Right renal cortex interstitium (tissue), 3 donors: ENCODE measurements at regions not wholly inside any gene's neighbourhood (a gene's known extent, or its start where the extent isn't known, plus 50 kb on each side); places are given as distances from the start of the nearest gene placed in this dataset.
"Not testable (repeated sequence)": the region's sequence is repeated elsewhere in the genome, so short reads cannot be mapped to it uniquely, and the experiment has no call there.

Source experiments
- DNase-seq, 3 donors: peaks; one replicate each; pipeline ENCODE4 v3.0.0-alpha.2; 2013; ENCODE audit warnings: low read depth in 3 of 3, low spot score in 2 of 3

DNA sequence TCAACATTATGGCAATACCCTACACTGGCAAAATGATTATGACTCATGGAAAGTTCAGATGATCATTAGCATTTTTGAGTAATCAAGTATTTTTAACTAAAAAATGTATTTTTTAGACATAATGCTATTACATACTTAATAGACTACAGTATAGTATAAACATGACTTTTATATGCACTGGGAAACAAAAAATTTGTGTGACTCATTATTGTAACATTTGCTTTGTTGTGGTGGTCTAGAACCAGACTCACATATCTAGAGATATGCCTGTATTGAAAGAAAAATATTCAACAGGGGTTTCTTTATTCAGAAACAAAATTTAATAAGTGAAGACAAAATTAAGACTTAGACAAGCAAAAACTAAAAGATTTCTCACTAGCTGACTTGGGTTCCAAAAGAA is 385.3 kb upstream of the RIOK2 start:
- DNase-seq, result no peak

DNA sequence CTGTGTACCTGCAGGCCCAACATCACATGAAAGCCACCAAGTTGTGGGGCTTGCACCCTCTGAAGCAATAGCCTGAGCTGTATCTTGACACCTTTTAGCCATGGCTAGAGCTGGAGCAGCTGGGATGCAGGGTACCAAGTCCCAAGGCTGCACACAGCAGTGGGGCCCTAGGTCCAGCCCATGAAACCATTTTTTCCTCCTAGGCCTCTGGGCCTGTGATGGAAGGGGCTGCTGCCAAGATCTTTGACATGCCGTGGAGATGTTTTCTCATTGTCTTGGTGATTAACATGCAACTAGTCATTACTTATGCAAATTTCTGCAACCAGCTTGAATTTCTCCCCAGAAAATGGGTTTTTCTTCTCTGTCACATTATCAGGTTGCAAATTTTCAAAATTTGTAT is 387.2 kb upstream of the RIOK2 start:
- DNase-seq, result no peak

DNA sequence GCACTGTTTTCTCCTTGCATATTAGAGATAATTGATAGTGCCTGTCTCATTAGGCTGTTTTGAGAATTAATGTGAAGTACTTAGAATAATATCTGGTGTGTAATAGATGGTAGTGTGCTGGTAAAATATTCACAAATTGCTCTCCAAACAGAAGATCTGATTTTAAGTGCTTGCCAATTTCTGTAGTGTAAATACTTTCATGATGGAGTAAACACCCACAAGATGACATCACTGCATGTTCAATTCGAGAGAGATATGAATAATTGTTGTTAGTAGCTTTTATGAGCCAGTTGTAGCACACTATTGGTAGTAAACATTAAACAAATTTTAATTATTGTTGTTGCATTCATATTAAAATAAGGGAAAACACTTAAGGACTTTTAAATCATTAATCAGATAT is 392.3 kb upstream of the RIOK2 start:
- DNase-seq, result no peak

DNA sequence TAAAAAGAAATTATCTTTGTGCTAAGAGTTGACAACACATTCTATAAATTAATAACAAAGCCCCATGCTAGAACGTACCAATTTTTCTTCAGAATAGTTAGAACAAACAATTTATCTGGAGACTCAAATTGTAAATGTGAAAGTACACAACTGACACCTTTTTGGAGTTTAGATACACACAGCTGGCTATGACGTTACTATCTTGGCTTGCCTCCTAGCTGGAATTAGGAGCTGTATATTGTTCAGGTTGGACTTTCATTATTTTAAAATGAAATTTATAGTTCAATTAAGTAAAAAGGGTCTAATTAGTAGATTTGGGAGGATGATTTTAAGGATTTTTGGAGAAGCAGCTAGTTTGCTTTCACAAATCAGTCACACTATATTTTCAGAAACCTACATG is 393.9 kb upstream of the RIOK2 start:
- no peak for DNase-seq

DNA sequence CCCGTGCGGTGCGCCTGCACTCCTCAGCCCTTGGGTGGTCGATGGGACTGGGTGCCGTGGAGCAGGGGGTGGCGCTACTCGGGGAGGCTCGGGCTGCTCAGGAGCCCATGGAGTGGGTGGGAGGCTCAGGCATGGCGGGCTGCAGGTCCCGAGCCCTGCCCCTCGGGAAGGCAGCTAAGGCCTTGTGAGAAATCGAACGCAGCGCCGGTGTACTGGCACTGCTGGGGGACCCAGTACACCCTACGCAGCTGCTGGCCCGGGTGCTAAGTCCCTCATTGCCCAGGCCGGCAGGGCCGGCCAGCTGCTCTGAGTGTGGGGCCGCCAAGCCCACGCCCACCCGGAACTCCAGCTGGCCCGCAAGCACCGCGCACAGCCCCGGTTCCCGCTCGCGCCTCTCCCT is 396.9 kb upstream of the RIOK2 start:
- not testable (repeated sequence) for DNase-seq

DNA sequence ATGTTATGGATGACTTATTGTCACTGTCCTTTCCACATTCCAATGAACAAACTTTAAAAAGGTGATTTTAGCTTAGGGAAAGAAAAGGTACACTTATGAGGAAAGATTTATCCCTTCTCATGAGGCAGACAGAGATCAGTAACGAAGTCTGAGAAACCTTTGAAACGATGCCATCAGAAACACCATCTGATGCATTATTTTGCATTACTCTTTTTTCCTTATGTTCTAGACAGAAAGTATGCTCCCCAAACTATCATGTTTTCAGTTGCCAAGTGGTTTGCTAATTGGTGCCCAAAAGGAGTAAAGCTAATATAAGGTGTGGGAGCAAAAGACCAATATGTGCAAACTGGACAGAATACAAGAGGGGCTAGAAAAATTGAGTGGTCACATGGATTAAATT is 397.7 kb upstream of the RIOK2 start:
- DNase-seq, result no peak

DNA sequence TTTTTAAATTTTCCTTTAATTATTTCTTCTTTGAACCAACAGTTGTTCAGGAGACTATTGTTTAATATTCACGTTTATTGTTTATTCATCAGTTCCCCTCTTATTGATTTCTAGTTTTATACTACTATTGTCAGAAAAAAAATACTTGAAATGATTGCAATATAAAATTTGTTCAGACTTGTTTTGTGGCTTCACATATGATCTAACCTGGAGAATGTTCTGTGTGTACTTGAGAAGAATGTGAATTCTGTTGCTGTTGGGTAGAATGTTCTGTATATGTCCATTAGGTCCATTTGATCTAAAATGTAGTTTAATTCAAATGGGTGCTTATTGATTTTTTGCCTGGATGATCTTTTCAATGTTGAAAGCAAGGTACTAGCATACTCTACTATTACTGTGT is 408.7 kb upstream of the RIOK2 start:
- DNase-seq, result no peak

DNA sequence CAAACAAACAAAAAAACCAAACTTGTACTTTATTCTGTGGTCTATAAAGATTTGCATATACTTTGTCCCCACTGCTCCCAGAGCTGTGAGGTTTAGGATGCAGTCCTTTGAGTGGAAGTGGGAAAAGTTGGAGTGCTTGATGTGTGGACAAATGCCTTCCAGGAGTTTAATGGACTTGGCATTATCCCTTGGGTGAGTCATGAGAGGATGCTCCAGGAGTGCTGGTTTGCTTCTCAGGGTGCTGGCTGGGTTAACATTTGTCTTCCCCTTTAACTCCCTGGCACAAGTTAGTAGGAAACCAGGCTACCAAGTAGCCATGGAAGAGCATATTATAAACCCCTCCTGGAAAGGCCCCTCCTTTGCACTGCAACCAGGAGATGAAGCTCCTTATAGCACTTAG is 417.4 kb upstream of the RIOK2 start:
- DNase-seq, result no peak

DNA sequence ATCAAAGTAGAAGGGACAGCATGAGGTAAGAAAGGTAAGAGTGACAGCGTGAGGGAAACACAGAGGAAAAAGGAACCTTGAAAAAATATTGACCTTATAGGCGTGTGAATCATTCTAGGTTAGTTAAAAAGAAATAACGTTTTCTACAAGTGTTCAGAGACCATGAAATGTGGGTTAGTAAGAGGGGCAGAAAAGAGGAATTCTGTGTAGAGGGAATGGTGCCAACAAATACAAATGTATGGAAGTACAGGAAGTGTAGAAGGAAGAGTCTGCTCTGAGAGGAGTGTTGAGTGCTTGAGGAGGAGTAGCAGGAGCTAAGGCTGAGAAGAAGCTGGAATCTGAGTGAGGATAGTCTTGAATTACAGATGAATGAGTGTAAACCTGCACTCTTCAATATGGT is 418.6 kb upstream of the RIOK2 start:
- DNase-seq, result no peak

DNA sequence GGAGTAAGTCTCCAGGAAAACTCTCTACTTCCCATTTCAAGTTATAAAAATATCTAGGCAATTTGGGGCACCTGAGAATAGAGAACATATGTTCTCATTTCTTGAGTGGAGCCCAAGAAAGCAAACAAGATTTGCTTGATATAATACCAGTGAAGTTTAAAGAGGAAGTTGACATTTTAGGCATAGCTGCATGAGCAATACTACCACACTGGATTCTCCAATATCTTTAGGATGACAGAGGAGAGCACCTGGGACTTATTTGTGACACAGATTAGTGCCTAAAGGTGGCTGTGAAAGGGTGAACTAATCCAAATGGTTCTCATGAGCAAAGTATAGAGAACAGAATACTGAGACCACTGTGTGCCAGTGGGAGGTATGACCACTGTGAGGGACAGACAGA is 423.5 kb upstream of the RIOK2 start:
- no peak for DNase-seq

DNA sequence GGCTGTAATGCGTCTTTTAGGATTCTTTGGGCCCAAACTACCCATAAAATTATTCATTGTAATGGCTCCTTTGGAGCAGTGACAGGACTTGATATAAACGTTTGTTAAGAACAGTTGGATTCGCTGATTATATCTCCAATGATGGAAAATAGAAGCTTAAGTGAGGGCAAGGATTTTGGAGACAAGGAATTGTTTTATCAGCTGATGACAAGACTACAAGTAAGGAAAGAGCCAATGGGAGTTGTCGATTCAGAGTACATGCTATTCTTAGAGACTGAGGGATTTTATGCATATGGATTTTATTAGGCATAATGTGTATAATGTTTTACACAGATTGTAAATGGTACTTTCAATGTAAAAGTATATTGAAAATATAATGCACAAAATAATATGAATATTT is 425.5 kb upstream of the RIOK2 start:
- no peak for DNase-seq

DNA sequence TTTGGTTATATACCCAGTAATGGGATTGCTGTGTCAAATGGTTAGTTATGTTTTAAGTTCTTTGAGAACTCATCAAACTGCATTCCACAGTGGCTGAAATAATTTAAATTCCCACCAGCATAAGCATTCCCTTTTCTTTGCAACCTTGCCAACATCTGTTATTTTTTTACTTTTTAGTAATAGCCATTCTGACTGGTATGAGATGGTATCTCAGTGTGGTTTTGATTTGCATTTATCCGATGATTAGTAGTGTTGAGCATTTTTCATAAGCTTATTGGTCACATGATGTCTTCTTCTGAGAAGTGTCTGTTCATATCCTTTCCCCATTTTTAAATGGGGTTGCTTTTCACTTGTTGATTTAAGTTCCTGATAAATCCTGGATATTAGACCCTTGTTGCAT is 435.7 kb upstream of the RIOK2 start:
- no peak for DNase-seq

DNA sequence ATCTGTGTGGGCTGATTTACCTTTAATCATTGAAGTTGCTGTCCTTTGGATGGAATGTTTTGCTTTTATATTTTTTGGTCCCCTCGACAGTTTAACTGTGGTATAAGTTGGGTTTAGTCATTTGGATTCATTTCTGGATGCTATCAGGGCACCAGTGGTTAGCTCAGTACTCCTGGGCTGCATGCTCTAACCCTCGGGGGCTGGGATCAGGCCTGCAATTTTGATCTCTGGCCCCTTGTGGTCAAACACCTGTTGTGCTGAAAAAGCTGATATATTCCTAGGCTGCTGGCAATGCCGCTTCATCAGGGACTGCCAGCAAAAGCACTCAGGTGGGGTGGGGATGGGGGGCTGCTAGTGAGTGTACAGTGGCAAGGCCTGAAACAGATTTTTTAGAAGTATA is 440.4 kb upstream of the RIOK2 start:
- DNase-seq, result no peak

DNA sequence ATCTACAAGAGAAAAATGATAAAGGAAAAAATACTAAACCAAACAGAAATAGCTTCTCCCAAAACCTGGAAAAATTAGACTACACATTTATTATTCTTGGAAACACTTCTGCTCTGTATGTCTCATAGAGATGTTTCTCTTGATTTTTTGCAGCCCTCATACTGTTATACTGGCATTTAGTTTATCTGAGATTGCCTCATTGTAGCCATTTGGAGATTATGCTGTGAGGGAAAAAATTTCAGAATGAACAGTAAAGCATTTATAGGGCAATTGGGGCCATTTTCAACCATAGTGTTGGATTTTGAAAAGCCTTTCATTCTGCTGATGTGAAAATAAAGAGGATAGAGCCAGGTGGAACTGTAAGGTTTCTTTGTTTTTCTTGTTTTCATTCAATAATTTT is 441.8 kb upstream of the RIOK2 start:
- no peak for DNase-seq

DNA sequence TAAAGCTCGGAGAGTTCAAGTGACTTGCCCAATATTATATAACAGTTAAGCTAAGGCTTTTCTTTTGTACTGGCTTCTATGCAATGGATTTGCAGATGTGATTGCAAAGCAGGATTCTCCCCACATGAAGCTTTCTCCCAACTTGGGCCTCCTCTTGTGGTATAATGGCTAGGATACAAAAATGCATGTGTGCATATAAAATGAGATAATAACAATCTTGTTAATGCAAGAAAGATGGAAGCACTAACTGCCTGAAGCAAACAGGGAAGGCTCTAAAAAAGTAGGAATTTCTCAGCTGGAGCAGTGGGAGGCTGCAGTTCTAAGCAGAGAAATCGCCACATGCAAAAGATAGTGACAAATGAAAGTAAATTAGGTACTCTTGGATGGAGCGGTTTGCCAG is 444.2 kb upstream of the RIOK2 start:
- DNase-seq, result no peak

DNA sequence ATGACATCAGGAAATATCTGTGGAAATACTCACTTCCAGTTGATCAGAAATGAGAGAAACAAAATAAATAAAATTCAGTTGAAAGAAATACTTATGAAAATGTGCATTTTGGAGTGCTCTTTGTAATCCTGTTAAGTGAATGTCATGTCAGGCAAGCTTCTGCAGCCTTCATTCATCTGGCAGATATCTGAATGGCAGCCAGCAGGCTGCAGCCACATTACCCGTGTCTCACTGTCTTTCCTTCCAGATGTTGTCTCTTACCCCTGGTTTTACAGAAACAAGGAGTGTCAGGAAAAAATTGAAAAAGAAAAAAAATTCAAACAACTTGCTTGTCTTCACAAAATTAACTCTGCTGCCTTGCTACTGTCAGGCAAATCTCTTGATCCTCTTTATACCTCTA is 445.0 kb upstream of the RIOK2 start:
- no peak for DNase-seq

DNA sequence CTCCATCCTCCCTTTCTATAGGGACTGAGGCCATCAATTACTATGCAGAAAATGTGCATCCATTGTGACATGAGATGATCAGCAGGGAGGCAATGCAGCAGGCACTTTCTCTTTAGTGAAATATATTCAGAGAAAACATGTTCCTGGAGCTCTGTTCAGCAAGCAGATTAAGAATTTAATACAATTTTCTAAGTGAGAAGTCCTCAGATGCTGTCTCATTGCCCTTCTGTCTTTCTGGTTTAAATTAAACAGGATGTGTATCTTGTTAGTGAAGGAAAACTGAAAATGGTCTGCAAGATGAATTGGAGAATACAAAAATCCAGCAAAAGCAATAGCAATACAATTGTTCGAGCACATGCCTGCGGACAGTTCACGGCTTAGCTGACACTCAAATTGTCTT is 445.8 kb upstream of the RIOK2 start:
- DNase-seq, result no peak

DNA sequence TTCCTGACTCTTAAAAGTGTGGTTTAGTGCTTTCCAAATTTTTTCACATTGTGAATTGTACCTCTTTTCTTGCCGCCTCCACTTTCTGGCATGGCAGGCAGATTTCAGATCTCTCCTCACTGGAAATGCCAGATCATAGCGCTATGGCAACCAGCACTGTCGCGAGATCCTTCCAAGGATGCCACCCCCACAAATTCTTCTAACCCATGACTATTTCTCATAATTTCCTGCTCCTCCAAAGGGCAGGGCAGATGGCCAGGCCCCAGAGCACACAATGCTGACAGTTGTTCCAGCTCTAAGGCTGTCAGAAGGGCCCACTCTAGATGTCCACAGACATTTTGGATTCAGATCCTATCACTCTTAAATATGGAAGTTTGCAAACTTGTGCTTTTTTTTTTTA is 446.2 kb upstream of the RIOK2 start:
- DNase-seq, result no peak

DNA sequence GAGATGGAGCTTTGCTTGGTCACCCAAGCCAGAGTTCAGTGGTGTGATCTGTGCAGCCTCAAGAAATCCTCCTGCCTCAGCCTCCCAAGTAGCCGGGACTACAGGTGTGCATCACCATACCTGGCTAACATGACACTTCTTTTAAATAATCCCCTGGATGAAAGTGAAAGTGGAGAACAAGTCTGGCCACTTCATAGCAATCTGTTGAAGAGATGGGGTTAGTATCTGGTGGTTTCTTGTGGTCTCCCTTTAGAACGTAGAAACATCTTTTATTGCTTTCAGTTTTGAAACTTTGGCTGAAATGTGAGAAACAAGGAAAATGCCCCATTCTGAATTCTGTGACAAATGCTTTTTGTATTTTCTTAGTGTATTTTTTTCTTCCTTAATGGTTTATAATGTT is 452.5 kb upstream of the RIOK2 start:
- DNase-seq, result no peak

DNA sequence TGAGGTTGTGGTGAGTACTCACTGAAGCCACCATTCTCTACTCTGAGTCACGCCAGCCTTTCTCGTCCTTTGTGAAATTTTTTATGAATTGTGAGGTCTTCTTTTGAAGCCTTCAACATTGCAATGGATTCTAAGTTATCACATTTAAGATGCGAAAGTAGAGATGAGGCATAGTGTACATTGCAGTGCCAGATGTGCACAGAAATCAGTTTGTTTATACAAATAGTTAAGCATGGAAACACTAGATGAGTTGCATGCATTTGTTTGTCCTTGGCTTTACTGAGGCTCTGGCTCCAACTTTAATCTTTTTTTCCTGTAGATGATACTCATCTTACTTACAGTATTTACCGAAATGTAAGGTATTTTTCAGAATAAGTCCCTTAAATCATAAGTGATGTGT is 453.7 kb upstream of the RIOK2 start:
- no peak for DNase-seq

DNA sequence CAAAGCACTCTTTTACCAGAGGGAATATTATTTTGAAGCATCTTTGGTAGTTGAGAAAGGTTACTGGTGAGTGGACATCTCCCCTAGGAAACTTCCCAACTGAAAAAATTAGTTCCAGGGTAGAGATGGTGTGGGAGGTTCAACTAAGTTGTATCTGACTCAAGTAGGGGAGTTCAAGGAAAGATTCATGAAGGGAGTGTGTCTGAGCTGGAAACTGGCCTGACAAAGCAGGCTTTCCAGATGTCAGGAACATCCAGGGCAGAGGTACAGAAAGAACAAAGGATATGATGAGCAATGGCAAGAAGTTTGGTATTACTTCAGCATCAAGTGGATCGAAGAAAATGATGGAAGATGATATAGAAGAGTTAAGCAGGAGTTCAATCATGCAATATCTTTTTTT is 458.0 kb upstream of the RIOK2 start:
- no peak for DNase-seq

DNA sequence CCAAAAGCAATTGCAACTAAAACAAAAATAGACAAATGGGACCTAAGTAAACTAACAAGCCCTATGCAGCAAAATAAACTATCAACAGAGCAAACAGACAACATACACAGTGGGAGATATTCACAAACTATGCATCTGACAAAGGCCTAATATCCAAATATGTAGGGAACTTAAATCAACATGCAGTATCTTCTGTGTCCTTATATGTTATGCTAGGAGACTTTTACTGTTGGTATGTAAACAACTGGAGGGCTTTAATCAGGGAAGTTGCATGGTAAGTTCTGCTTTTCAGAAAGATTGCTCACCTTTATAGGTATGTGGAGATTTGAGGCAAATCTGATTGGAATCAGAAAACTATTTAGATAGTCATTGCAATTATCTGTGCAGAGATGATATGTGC is 461.2 kb upstream of the RIOK2 start:
- no peak for DNase-seq

DNA sequence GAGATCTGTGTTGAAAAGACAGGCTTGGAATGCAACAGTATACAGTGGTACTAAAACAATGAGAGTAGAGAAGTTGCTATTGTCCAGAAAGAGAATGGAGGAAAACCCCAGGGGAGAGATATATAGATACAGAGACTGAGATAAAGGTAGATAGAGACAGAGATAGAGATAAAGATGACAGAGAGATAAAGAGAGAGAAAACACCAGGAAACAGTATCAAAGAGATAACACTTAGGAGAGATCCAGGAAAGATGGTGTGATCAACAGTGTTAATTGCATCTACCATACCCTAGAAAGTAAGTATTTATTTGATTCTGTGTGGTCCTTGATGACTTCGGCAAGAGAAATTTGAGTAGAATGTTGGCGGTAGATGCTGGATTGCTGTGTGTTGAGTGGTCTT is 461.8 kb upstream of the RIOK2 start:
- DNase-seq, result no peak

DNA sequence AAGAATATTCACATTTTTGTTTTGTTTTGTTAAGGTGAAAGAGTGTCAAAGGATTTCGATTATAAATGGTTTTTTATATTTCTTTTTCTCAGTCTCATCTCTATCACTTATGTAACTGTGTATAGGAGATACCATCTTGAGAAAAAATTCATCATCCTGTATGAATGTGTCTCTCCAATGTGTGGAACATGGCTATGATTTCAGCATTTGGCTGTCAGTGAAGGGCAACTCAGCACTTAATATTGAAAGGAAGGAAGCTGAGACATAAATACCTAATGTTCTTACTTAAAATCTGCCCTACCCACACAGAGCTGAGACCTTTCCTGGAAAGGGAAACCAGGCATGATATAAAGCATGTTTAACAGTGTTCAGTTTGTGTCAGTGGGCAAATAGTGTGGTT is 474.2 kb upstream of the RIOK2 start:
- no peak for DNase-seq
